ENCODE measurements at regions not wholly inside any gene's neighbourhood (a gene's known extent, or its start where the extent isn't known, plus 50 kb on each side); places are given as distances from the start of the nearest gene placed in this dataset.

DNA sequence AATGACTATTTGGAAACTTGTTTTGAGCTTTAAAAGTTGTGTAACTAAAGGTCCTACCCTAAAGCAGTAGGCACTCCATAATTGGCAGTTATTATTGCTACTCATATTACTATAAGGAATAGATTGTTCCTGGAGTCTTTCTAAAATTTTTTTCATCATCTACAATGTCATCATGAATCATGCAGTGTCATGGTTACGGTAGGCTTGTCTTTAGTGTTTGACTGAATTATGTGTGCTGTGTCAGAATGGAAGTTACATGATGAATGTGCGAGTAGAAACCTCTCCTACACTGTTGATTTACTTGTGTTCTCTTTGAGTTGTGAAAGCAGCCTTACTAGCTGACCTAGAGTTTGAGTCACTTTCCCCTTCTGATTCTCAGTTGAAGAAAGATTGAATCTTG is 1099.9 kb downstream of the RAPGEF2 start:
- TF ChIP-seq, protein P1, sequence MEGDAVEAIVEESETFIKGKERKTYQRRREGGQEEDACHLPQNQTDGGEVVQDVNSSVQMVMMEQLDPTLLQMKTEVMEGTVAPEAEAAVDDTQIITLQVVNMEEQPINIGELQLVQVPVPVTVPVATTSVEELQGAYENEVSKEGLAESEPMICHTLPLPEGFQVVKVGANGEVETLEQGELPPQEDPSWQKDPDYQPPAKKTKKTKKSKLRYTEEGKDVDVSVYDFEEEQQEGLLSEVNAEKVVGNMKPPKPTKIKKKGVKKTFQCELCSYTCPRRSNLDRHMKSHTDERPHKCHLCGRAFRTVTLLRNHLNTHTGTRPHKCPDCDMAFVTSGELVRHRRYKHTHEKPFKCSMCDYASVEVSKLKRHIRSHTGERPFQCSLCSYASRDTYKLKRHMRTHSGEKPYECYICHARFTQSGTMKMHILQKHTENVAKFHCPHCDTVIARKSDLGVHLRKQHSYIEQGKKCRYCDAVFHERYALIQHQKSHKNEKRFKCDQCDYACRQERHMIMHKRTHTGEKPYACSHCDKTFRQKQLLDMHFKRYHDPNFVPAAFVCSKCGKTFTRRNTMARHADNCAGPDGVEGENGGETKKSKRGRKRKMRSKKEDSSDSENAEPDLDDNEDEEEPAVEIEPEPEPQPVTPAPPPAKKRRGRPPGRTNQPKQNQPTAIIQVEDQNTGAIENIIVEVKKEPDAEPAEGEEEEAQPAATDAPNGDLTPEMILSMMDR (IDR thresholded peaks at IDR 0.05): no peak
- no peak for DNase-seq (ENCODE audit: low spot score)
- no peaks in the 10 kb centered on the region for H3K27me3 ChIP-seq (replicated peaks; ENCODE audit: insufficient read depth)
- no peaks in the 10 kb centered on the region for H3K36me3 ChIP-seq
- no peak overlapping the region for H3K4me3 ChIP-seq
- H3K27ac ChIP-seq: no peak overlapping the region
- no peaks in the 10 kb centered on the region for H3K4me1 ChIP-seq (ENCODE audit: control insufficient read depth in 1 of 2, low read depth in 2 of 2)
- H3K9me3 ChIP-seq: no peaks in the 10 kb centered on the region
- no peak for ATAC-seq (ENCODE audit: insufficient number of reproducible peaks, low FRiP score, low read depth)

DNA sequence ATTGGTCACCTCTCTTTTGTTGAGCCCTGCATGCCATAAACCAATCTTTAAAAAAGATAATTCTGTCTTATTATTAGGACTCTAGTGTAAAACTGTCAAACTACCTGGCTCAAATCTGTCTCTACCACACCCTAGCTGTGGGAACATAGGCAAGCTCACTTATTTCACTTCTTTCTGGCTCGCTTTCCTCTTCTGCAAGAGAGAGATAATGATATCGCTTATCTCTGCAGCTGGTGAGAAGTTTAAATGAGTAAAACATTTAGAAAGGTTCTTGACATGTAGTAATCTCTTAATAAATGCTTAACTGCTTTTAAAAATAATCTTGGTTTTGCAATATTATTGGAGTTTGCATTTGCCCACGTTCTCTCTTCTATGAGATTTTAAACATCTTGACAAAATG is 1109.2 kb downstream of the RAPGEF2 start:
- Histone ChIP-seq H3K27me3 (replicated peaks; ENCODE audit: insufficient read depth) (no peaks in the 10 kb centered on the region), H3K9me3 (no peaks in the 10 kb centered on the region), H3K4me1 (ENCODE audit: control insufficient read depth in 1 of 2, low read depth in 2 of 2) (no peaks in the 10 kb centered on the region), H3K27ac (no peak overlapping the region), H3K4me3 (no peak overlapping the region), H3K36me3 (no peaks in the 10 kb centered on the region)
- ATAC-seq (ENCODE audit: insufficient number of reproducible peaks, low FRiP score, low read depth): no peak
- TF ChIP-seq, protein P1 (IDR thresholded peaks at IDR 0.05): no peak
- no peak for DNase-seq (ENCODE audit: low spot score)

DNA sequence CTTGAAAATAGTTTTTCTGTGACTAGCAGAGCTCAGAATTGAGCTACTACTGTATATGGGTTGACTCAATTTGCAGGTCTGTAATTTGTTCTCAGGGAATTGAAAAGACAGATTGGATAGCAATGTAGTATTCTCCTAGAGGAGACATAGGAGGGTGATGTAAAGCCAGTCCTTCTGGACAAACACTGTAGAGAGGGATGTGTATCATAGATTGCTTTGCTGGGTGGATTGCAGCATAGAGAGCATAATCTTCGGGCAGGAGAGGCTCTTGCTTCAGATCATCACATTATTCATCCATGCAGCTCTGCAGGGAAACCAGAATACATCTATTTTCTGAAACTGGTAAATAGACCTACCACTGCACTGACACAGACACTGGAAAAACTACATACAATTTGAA is 1110.5 kb downstream of the RAPGEF2 start:
- DNase-seq (ENCODE audit: low spot score) (no peak), ATAC-seq (ENCODE audit: insufficient number of reproducible peaks, low FRiP score, low read depth) (no peak)
- no peak overlapping the region for H3K27ac ChIP-seq
- no peak overlapping the region for H3K4me3 ChIP-seq
- no peaks in the 10 kb centered on the region for H3K9me3 ChIP-seq
- no peaks in the 10 kb centered on the region for H3K36me3 ChIP-seq
- no peaks in the 10 kb centered on the region for H3K27me3 ChIP-seq (replicated peaks; ENCODE audit: insufficient read depth)
- no peaks in the 10 kb centered on the region for H3K4me1 ChIP-seq (ENCODE audit: control insufficient read depth in 1 of 2, low read depth in 2 of 2)
- TF ChIP-seq, protein P1 (IDR thresholded peaks at IDR 0.05): no peak

DNA sequence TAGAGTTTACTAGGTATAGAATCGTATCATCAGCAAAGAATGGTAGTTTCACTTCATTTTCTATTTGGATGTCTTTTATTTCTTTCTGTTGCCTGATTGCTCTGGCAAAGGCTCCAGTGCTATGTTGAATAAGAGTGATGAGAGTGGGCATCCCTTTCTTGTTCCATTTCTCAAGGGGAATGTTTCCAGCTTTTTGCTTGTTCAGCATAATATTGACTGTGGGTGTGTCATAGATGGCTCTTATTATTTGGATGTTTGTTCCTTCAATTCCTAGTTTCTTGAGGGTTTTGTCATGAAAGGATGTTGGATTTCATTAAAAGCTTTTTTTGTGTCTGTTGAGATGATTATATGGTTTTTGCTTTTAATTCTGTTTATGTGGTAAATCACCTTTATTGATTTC is 1114.5 kb downstream of the RAPGEF2 start:
- no peak for DNase-seq (ENCODE audit: low spot score)
- no peak for ATAC-seq (ENCODE audit: insufficient number of reproducible peaks, low FRiP score, low read depth)
- no peaks in the 10 kb centered on the region for H3K27me3 ChIP-seq (replicated peaks; ENCODE audit: insufficient read depth)
- no peaks in the 10 kb centered on the region for H3K4me1 ChIP-seq (ENCODE audit: control insufficient read depth in 1 of 2, low read depth in 2 of 2)
- H3K4me3 ChIP-seq: no peak overlapping the region
- TF ChIP-seq, protein P1 (IDR thresholded peaks at IDR 0.05): no peak
- no peaks in the 10 kb centered on the region for H3K36me3 ChIP-seq
- peaks cover 4% of the 10 kb centered on the region for H3K9me3 ChIP-seq
- no peak overlapping the region for H3K27ac ChIP-seq

DNA sequence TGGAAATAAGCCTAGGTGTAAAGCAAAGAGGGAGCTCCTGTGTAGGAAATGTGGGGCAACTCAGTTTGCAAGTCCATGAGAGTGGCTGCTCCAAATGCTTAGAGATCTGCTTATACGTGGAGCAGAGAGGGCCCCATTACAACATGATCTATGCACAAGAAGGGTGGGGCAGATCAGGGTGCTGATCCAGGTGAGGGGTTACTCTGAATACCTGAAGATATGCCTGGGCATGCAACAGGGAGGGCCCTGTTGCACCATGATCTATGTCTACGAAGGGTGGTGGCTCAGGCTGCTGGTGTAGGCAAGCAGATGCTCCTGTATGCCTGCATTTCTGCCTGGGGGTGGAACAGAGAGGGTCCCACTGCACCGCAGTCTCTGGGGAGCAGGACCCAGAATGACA is 1121.2 kb downstream of the RAPGEF2 start:
- peaks cover 4% of the 10 kb centered on the region for H3K9me3 ChIP-seq
- DNase-seq (ENCODE audit: low spot score) (no peak), ATAC-seq (ENCODE audit: insufficient number of reproducible peaks, low FRiP score, low read depth) (no peak)
- TF ChIP-seq, protein P1 (IDR thresholded peaks at IDR 0.05): no peak
- H3K27ac ChIP-seq: no peak overlapping the region
- H3K27me3 ChIP-seq (replicated peaks; ENCODE audit: insufficient read depth): no peaks in the 10 kb centered on the region
- H3K4me1 ChIP-seq (ENCODE audit: control insufficient read depth in 1 of 2, low read depth in 2 of 2): no peaks in the 10 kb centered on the region
- no peak overlapping the region for H3K4me3 ChIP-seq
- no peaks in the 10 kb centered on the region for H3K36me3 ChIP-seq

Measured in thoracic aorta (tissue), 2 donors.